ES-I3 (cell line): ENCODE measurements at regions not wholly inside any gene's neighbourhood (a gene's known extent, or its start where the extent isn't known, plus 50 kb on each side); places are given as distances from the start of the nearest gene placed in this dataset.

ENCODE experiments used
- H3K36me3 ChIP-seq: 2 replicates; pipeline ENCODE4 v1.6.1; 2013; ENCODE audit warnings: mild to moderate bottlenecking, low read length, control low read depth, moderate library complexity; ENCODE audit not compliant: insufficient read depth
- H3K4me1 ChIP-seq: 2 replicates; pipeline ENCODE4 v1.6.1; 2013; ENCODE audit warnings: mild to moderate bottlenecking, control low read depth, low read length; ENCODE audit not compliant: insufficient read depth
- H3K9ac ChIP-seq: 2 replicates; pipeline ENCODE4 v1.6.1; 2013; ENCODE audit warnings: low read depth, mild to moderate bottlenecking, low read length, moderate library complexity
- H3K9me3 ChIP-seq: 2 replicates; pipeline ENCODE4 v1.6.1; 2013; ENCODE audit warnings: mild to moderate bottlenecking, low read length, moderate library complexity; ENCODE audit not compliant: control insufficient read depth, insufficient read depth

GRCh38 chr10:90642650-90643049, 215.2 kb downstream of the HTR7 start:
- no peaks in the 10 kb centered on the region; the same call in 1 of the 2 replicates for H3K4me1 ChIP-seq

GRCh38 chr10:90644165-90644564, 213.7 kb downstream of the HTR7 start:
- H3K36me3 ChIP-seq = no peaks in the 10 kb centered on the region
- H3K4me1 ChIP-seq = no peaks in the 10 kb centered on the region; the same call in 1 of the 2 replicates
- no peaks in the 10 kb centered on the region for H3K9me3 ChIP-seq
- no peak overlapping the region for H3K9ac ChIP-seq

More at GRCh38 chr10:90642650-90643049, 215.2 kb downstream of the HTR7 start:
- Histone ChIP-seq H3K9ac (no peak overlapping the region), H3K36me3 (no peaks in the 10 kb centered on the region), H3K9me3 (no peaks in the 10 kb centered on the region)

GRCh38 chr10:90650858-90651257, 207.0 kb downstream of the HTR7 start:
- Histone ChIP-seq H3K9ac (no peak overlapping the region), H3K4me1 (no peaks in the 10 kb centered on the region), H3K36me3 (no peaks in the 10 kb centered on the region), H3K9me3 (no peaks in the 10 kb centered on the region)

DNA sequence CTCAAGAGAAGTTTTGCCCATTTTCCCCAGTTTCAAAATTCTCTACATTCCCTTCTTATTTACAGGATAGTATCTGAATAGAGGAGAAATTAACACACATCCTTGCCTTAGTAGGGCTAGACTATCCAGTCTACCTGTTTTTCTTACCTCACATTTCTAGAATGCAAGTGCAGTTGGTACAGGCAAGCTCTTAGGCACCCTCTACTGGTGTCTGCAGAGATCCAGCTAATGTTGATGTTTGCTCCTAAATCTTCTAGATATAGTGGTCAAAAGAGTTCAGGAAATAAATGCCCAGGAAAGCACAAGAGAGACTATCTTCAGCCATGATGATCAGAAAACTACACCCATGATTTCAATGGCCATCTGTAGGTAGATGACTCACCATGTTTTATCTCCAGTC, 205.3 kb downstream of the HTR7 start:
- Histone ChIP-seq H3K36me3 (no peaks in the 10 kb centered on the region), H3K4me1 (no peaks in the 10 kb centered on the region), H3K9me3 (no peaks in the 10 kb centered on the region), H3K9ac (no peak overlapping the region)

DNA sequence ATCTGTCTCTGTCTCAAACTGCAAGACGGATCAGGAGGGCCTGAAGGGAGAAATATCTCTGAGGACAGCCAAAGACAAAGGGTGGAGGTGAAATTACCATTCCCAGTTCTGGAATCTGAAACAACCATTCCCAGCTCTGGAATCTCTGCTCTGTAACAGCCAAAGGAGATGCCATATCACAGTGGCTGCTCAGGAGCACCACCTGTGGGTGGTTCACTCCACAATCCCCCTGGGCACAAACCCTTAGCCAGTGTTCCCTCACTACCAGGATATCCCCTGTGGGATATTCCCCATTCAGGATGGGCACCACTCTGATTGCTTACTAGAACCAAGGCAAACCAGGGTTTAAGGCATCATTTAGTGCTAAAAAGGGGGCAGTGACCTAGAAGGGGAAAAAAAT, 199.0 kb downstream of the HTR7 start:
- Histone ChIP-seq H3K9me3 (no peaks in the 10 kb centered on the region), H3K4me1 (no peaks in the 10 kb centered on the region), H3K9ac (no peak overlapping the region), H3K36me3 (no peaks in the 10 kb centered on the region)

GRCh38 chr10:90665905-90666662, 191.8 kb downstream of the HTR7 start:
- Histone ChIP-seq H3K4me1 (no peaks in the 10 kb centered on the region), H3K36me3 (no peaks in the 10 kb centered on the region), H3K9me3 (no peaks in the 10 kb centered on the region), H3K9ac (no peak overlapping the region)

- no peaks in the 10 kb centered on the region for H3K4me1 ChIP-seq
- no peaks in the 10 kb centered on the region for H3K36me3 ChIP-seq
- H3K9ac ChIP-seq = no peak overlapping the region
- H3K9me3 ChIP-seq = no peaks in the 10 kb centered on the region
Observed at GRCh38 chr10:90674461-90674860, 183.4 kb downstream of the HTR7 start.

GRCh38 chr10:90674928-90675327, 182.9 kb downstream of the HTR7 start:
- Histone ChIP-seq H3K36me3 (no peaks in the 10 kb centered on the region), H3K9ac (no peak overlapping the region), H3K9me3 (no peaks in the 10 kb centered on the region), H3K4me1 (no peaks in the 10 kb centered on the region)

DNA sequence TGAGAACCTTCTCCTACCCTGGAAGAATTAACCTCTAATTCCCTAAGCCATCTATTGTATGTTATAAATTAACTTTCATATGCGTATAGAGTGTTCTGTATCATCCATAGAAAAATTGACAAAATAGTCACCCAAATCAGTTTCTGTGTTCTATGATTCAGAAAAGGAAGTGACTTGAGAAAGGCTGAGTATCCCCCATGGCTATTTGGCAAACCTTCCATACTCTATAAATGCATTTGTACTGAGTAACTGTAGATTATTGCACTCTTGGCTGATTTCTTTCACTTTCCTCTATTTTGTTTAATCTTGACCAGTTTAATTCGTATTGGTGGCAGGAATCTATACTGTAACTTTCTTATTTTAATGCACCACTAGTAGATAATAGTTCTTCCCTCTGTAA, 182.2 kb downstream of the HTR7 start:
- Histone ChIP-seq H3K9me3 (no peaks in the 10 kb centered on the region), H3K9ac (no peak overlapping the region), H3K36me3 (no peaks in the 10 kb centered on the region), H3K4me1 (no peaks in the 10 kb centered on the region)
